WTC11 (cell line): ENCODE measurements at regions not wholly inside any gene's neighbourhood (a gene's known extent, or its start where the extent isn't known, plus 50 kb on each side); places are given as distances from the start of the nearest gene placed in this dataset.
"Not testable (repeated sequence)": the region's sequence is repeated elsewhere in the genome, so short reads cannot be mapped to it uniquely, and the experiment has no call there.

Experiments
- ATAC-seq: fragments of 200-7000 bp; cut with Tn5 transposase; 2 replicates; pipeline ENCODE4 v1.10.0; 2021; ENCODE audit warnings: mild to moderate bottlenecking, moderate library complexity
- CTCF ChIA-PET: fragments of 300-600 bp; sonication (Branson Sonifier 250); formaldehyde crosslinking; loops from one replicate; lab custom pipeline; 2021; ENCODE audit warnings: antibody characterized with exemption; lab: Charles Lee
- POLR2A ChIA-PET: fragments of 350-600 bp; sonication (Branson Sonifier 250); formaldehyde crosslinking; loops from one replicate; lab custom pipeline; 2021; ENCODE audit warnings: antibody characterized with exemption; lab: Charles Lee
- DNase-seq: peaks from one replicate; pipeline ENCODE4 v3.0.0; 2021; ENCODE audit warnings: low spot score
- H3K27ac Mint-ChIP-seq: 2 replicates; pipeline ENCODE4 v1.8.0; 2021; ENCODE audit warnings: mixed read lengths
- H3K27me3 Mint-ChIP-seq: 2 replicates; pipeline ENCODE4 v1.8.0; 2021; ENCODE audit warnings: low read depth, mild to moderate bottlenecking, moderate library complexity, mixed read lengths
- H3K36me3 Mint-ChIP-seq: 2 replicates; pipeline ENCODE4 v1.8.0; 2021; ENCODE audit warnings: mixed read lengths
- H3K4me1 Mint-ChIP-seq: 2 replicates; pipeline ENCODE4 v1.8.0; 2022; ENCODE audit warnings: mixed read lengths
- H3K4me3 Mint-ChIP-seq: 2 replicates; pipeline ENCODE4 v1.8.0; 2021; ENCODE audit warnings: mild to moderate bottlenecking, moderate library complexity, mixed read lengths
- H3K9me3 Mint-ChIP-seq: 2 replicates; pipeline ENCODE4 v1.8.0; 2021; ENCODE audit warnings: mixed read lengths
- FOXJ3 ChIP-seq: sonication (generic); formaldehyde crosslinking; IDR thresholded peaks from 2 replicates; pipeline ENCODE4 v1.9.0; 2021; ENCODE audit warnings: missing genetic modification reagents, mild to moderate bottlenecking, borderline replicate concordance
- FOXP1 ChIP-seq: sonication (generic); formaldehyde crosslinking; IDR thresholded peaks from 2 replicates; pipeline ENCODE4 v1.8.0; 2022; ENCODE audit warnings: missing genetic modification reagents, mild to moderate bottlenecking, moderate library complexity, borderline replicate concordance
- PREB ChIP-seq: sonication (generic); formaldehyde crosslinking; IDR thresholded peaks from 2 replicates; pipeline ENCODE4 v1.8.1; 2022; ENCODE audit warnings: mild to moderate bottlenecking, missing genetic modification reagents, moderate library complexity, borderline replicate concordance
- RELA ChIP-seq: sonication (generic); formaldehyde crosslinking; IDR thresholded peaks from 2 replicates; pipeline ENCODE4 v1.8.1; 2022; ENCODE audit warnings: missing genetic modification reagents, mild to moderate bottlenecking, borderline replicate concordance
- SMAD4 ChIP-seq: sonication (generic); formaldehyde crosslinking; IDR thresholded peaks from 2 replicates; pipeline ENCODE4 v1.8.0; 2022; ENCODE audit warnings: mild to moderate bottlenecking, missing genetic modification reagents
- TEAD1 ChIP-seq: sonication (generic); formaldehyde crosslinking; IDR thresholded peaks from 2 replicates; pipeline ENCODE4 v1.8.0; 2022; ENCODE audit warnings: mild to moderate bottlenecking, missing genetic modification reagents
- ZNF317 ChIP-seq: sonication (generic); formaldehyde crosslinking; IDR thresholded peaks from 2 replicates; pipeline ENCODE4 v1.8.1; 2023; ENCODE audit warnings: low read depth, mild to moderate bottlenecking, moderate library complexity, missing genetic modification reagents, borderline replicate concordance
- ZNF532 ChIP-seq: fragments of 250-450 bp; sonication (Bioruptor Pico); IDR thresholded peaks from 2 replicates; pipeline ENCODE4 v1.9.0; 2021; ENCODE audit warnings: mild to moderate bottlenecking, borderline replicate concordance
- TF ChIP-seq, protein P1 (sequence below): sonication (generic); formaldehyde crosslinking; IDR thresholded peaks from 2 replicates; pipeline ENCODE4 v1.8.0; 2022; ENCODE audit warnings: missing genetic modification reagents

DNA sequence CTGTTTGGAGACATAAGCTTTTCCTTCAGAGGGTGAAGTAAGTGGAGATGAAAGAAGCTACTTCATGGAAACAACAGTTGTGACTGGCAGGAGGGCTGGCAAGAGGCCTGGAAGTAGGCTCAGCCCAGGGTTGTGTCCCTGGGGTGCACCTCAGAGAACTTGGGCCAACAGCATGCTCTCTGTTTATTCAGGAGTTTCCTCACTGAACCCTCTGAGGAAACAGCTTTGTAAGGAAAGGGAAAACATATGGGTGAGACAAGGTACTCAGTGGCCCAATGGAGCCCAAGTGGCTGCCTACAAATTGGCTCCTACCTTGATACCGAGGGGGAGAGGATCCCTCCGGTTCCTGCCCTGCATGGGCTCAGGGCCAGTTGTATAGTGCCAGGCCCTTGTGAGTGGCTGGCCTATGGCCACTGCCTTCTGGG lies 115.5 kb upstream of the ITGA6 start:
- ATAC-seq (no peak), DNase-seq (no peak)
- ChIA-PET POLR2A (interaction anchor here (0.5 to 1.0 kb wide), 2 partner anchors 16 to 184 kb away, joined by 3 to 5 read pairs; no protein-coding TSS in a partner anchor), CTCF (no interaction called here)
- peaks cover 5% of the 10 kb centered on the region; the same call in 1 of the 2 replicates for H3K9me3 Mint-ChIP-seq
- H3K27me3 Mint-ChIP-seq, result peaks cover 5% of the 10 kb centered on the region
- H3K36me3 Mint-ChIP-seq, result no peaks in the 10 kb centered on the region
- H3K27ac Mint-ChIP-seq, result no peak overlapping the region
- H3K4me3 Mint-ChIP-seq, result no peak overlapping the region
- no peak for TF ChIP-seq RELA
- no peak for TF ChIP-seq ZNF317 (CRISPR knock-in tag)
- peaks cover 8% of the 10 kb centered on the region; the same call in 1 of the 2 replicates for H3K4me1 Mint-ChIP-seq

- no peaks in the 10 kb centered on the region for H3K36me3 Mint-ChIP-seq
- peaks cover 5% of the 10 kb centered on the region; the same call in 1 of the 2 replicates for H3K9me3 Mint-ChIP-seq
- no peaks in the 10 kb centered on the region for H3K4me1 Mint-ChIP-seq
- H3K4me3 Mint-ChIP-seq, result no peak overlapping the region
- ATAC-seq (no peak), DNase-seq (no peak)
- H3K27ac Mint-ChIP-seq, result no peak overlapping the region
- POLR2A ChIA-PET, result no interaction called here
- H3K27me3 Mint-ChIP-seq, result peaks cover 5% of the 10 kb centered on the region
- no peak for TF ChIP-seq TEAD1 (CRISPR knock-in tag)
- no peak for TF ChIP-seq SMAD4 (CRISPR knock-in tag)
- no peak for TF ChIP-seq ZNF532 (CRISPR knock-in tag)
- TF ChIP-seq, protein P1, sequence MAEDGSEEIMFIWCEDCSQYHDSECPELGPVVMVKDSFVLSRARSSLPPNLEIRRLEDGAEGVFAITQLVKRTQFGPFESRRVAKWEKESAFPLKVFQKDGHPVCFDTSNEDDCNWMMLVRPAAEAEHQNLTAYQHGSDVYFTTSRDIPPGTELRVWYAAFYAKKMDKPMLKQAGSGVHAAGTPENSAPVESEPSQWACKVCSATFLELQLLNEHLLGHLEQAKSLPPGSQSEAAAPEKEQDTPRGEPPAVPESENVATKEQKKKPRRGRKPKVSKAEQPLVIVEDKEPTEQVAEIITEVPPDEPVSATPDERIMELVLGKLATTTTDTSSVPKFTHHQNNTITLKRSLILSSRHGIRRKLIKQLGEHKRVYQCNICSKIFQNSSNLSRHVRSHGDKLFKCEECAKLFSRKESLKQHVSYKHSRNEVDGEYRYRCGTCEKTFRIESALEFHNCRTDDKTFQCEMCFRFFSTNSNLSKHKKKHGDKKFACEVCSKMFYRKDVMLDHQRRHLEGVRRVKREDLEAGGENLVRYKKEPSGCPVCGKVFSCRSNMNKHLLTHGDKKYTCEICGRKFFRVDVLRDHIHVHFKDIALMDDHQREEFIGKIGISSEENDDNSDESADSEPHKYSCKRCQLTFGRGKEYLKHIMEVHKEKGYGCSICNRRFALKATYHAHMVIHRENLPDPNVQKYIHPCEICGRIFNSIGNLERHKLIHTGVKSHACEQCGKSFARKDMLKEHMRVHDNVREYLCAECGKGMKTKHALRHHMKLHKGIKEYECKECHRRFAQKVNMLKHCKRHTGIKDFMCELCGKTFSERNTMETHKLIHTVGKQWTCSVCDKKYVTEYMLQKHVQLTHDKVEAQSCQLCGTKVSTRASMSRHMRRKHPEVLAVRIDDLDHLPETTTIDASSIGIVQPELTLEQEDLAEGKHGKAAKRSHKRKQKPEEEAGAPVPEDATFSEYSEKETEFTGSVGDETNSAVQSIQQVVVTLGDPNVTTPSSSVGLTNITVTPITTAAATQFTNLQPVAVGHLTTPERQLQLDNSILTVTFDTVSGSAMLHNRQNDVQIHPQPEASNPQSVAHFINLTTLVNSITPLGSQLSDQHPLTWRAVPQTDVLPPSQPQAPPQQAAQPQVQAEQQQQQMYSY (CRISPR knock-in tag), result no peak
- no peak for TF ChIP-seq FOXP1 (CRISPR knock-in tag)
- TF ChIP-seq FOXJ3 (CRISPR knock-in tag), result no peak
- no peak for TF ChIP-seq PREB
- CTCF ChIA-PET, result interaction anchor here (1.7 kb wide), 1 partner anchor 147 kb away, joined by 4 read pairs; no protein-coding TSS in a partner anchor
These were observed 113.6 kb upstream of the ITGA6 start for GRCh38 chr2:172313715-172314341.

DNA sequence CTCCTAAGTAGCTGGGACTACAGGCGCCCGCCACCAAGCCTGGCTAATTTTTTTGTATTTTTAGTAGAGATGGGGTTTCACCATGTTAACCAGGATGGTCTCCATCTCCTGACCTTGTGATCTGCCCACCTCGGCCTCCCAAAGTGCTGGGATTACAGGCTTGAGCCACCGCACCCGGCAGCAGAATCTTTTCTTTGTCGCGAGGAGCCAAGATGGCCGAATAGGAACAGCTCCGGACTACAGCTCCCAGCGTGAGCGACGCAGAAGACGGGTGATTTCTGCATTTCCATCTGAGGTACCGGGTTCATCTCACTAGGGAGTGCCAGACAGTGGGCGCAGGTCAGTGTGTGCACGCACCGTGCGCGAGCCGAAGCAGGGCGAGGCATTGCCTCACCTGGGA lies 112.3 kb upstream of the ITGA6 start:
- H3K36me3 Mint-ChIP-seq, ATAC-seq, CTCF ChIA-PET, POLR2A ChIA-PET, H3K4me3 Mint-ChIP-seq, H3K9me3 Mint-ChIP-seq, H3K27me3 Mint-ChIP-seq, H3K27ac Mint-ChIP-seq, H3K4me1 Mint-ChIP-seq, DNase-seq: not testable (repeated sequence)
